Stimulated activated CD4-positive, alpha-beta T cell treated with anti-CD3 and anti-CD28 coated beads, Interleukin-1b, Interleukin-23, amount 100 ng/mL, for 1 hour (primary cell): ENCODE measurements at regions not wholly inside any gene's neighbourhood (a gene's known extent, or its start where the extent isn't known, plus 50 kb on each side); places are given as distances from the start of the nearest gene placed in this dataset.

Experiments used
- DNase-seq, 2 donors: peaks; one replicate each; pipeline ENCODE4 v3.0.0-alpha.2; 2020; ENCODE audit warnings: low read depth in 2 of 2

DNA sequence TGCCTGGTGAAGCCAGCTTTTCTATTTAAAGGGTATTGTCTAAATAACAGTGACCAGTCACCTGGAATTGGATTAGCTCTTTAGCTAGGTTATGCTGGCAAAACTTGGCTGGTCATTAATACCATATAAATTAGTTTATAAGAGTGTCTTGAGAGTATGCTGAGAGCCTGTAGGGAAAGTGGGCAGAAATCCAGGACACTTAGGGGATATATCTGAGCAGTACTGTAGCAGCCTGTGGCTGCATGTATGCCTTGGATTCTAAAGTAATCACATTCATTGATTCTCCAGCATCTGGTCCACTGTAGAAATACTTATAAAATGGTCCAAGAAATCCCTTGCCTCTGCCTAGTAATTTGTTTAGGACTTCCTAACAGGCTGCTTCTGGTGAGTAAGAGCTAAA, 288.9 kb upstream of the DMAC1 start:
- DNase-seq: no peak

DNA sequence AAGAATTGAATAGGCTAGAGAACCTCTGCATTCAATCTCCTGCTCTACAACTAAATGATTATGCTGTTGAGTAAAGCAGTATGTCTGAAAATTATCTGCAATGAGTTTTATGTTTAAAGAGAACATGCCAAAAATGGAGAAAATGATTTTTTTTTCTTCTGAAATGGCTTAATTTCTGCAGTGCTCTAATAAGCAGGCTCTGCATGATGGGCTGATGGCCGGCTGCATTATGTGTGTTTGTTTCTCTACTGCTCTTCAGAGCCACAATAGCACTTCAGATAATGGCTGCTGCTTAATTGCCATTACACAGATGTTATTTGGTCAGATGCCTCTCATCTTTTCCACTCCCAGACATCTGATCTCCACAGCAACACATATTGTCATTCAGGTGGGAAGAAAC, 286.4 kb upstream of the DMAC1 start:
- DNase-seq: no peak

DNA sequence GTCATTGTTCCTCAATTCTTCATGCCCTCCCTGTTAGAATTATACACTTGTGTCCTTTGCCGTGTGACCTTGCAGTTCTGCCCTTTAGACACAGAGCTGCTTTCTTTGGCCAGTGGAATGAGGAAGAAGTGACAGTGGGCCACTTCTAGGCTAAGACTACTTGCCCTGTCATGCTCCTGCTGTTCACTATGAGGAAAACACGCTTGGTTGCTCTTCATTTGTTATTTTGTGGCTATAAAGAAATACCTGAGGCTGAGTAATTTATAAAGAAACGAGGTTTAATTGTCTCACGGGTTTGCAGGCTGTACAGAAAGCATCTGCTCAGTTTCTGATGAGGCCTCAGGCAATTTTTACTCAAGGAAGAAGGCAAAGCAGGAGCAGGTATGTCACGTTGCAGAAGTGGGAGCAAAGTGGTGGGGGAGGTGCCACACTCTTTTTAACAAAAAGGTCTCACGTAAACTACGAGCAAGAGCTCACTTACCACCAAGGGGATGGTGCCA, 279.1 kb upstream of the DMAC1 start:
- no peak for DNase-seq

DNA sequence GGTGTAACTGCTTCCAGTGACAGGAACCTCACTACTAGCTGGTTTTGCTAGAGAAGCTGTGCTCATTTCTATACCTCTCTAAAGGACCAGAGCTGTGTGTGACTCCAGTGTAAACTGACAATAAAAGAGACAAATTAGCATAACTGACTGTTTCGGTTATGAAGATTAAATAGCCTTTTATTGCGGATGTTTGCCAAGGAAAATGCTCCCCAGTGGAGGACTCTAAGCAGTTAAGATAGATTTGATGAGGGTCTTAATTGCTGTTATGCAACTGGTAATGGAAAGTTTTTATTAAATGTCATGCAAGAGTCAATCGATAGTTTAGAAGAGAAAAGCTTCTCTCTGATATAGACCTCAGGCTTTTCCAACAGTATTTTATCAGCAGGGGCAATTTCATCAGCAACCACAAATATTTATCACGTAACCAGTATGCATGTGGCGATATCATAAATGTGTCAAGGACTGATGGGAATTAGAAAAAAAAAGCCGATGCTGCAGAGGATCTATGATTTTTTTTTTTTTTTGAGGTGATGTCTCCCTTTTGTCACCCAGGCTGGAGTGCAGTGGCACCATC, 275.2 kb upstream of the DMAC1 start:
- DNase-seq: no peak

DNA sequence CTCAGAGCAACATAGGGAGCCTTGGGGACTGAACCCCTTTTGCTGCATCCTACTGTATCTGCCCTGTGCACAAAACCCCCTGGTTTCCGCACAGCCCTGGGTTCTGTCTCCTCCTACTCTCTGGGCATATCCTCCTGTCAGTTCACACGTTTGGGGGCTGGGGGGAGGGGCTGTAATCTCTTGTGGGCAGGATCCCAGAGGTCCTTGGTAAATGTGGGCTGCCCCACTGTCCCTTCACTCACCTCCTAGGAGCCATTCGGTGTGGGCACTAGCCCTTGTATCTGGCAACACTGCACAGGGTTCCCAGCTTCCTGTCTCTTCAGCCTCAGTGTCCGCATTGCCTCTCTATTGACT, 271.8 kb upstream of the DMAC1 start:
- DNase-seq: no peak

DNA sequence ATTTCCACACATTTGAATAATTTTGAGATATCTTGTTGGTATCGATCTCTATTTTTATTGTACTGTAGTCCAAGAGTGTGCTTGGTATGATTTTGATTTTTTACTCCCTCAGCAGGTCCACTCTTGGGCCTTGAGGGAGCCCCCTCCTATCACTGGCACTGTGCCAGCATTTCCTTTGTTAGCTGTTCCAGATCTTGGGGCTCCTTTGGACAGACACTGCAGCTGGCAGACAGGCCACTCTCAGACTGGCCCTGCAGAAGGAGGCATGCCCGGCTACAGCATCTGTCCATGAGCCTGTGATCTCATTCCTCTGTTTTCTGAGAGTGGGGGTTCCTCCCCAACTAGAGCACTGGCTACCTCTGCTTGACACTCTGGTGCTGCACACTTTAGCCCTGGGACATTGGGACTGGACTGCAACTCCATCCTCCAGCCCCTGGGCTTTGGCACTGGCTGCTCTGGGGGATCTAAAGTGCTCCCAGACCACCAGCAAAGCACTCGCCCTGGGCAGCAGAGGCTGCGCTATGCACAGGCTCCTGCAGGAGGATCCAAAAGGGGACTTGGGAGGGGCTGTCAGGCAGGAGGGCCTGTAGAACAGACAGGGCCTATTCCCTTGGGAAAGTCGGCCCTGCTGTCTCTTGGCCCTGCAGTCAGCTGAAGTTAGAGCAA, 271.3 kb upstream of the DMAC1 start:
- DNase-seq: no peak

DNA sequence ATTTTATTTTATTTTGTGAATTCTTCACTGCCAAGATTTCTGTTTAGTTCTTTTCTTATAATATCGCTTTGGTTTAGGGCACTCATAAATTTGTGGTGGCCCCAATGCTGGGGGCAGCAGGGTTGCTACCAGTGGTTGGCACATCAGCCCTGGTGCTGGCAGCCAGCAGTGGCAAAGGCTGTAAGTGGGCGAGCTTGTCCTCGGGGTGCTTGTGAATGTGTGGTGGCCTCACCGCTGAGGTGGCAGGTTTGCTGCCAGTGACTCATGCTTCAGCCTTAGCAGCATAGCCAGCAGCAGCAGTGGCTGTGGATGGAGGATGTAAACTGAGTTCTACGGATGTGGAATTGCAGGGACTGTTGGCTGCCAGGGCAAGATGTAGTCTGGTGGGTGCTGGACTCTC, 262.9 kb upstream of the DMAC1 start:
- no peak for DNase-seq

DNA sequence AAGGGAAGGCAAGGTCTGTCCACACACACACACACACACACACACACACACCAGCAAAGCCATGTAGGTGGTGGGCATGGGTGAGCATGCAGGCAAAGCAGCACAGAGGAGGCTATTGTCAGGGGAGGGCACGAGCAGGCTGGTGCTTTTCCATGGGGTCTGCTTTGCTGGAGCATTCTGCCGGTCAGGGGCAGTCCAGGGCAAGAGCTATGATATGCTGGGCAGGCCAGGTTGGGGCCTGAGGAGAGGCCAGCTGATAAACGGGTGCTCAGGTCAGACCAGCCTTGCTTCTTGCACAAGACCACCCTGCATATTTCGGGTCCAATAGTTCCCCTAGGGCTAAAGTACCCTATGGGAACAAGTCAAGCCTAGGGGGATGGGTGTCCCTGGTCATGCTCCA, 253.9 kb upstream of the DMAC1 start:
- no peak for DNase-seq

DNA sequence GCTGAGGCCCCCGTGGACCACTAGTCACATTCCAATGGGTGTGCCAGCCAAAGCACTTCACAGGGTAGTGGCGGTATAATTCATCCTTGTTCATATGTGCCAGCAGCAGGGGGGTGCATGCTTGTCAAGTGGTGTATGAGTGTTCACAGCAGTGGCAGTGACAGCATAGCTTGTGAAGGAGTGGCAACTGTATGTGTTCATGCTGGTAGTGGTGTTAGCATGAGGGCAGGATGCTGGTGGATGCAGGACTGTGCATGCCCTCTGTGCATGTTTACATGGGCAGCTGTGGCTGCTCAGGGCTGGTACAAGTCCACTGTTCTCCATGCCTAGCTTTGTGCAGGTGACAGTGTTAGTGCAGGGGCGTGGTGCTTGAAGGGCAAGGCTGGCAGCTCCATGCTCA, 253.4 kb upstream of the DMAC1 start:
- DNase-seq: no peak

DNA sequence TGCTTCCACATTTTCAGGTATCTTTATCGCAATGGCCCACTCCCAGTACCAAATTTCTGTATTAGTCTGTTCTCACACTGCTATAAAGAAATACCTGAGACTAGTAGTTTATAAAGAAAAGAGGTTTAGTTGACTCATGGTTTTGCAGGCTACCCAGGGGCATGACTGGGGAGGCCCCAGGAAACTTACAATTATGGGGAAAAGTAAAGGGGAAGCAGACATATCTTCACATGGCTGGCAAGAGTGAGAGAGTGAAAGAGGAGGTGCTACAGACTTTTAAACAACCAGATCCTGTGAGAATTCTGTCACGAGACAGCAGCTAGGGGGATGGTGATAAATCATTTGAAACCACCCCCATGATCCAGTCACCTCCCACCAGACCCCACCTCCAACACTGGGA, 238.2 kb upstream of the DMAC1 start:
- DNase-seq: no peak

DNA sequence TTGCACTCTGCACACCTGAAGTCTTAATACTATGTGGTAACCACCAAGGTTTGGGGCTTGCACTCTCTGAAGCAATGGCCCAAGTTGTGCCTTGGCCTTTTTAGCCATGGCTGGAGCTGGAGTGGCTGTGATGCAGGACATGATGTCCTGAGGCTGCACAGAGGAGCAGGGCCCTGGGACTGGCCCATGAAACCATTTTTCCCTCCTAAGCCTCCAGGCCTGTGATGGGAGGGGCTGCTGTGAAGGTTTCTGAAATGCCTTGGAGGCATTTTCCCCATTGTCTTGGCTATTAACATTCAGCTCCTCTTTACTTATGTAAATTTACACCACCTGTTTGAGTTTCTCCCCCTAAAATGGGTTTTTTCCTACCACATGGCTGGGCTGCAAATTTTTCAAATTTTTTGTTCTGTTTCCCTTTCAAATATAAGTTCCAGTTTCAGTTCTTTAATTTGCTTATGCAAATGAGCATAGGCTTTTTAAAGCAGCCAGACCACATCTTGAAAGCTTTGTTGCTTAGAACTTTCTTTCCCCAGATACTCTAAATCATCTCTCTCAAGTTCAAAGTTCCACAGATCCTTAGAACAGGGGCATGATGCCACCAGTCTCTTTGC, 237.4 kb upstream of the DMAC1 start:
- DNase-seq: no peak

DNA sequence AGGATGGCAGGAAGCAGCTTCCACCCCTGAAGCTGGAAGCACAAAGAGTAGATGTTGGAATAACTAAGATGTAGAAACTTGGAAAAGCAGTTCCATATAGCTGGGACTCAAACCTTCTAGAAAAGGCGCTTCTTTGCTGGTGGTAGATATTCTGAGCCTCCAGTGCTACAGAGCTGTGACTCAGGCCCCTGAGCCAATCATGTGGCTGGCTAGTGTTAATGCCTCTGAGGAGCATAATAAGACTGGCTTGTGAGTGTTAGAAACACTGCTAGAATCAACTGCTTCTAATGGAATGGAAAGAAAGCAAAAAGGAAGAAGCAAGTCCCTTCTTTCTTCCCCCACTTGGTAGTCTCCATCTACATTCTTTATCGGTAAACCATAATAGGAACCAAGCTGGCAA, 234.2 kb upstream of the DMAC1 start:
- no peak for DNase-seq

DNA sequence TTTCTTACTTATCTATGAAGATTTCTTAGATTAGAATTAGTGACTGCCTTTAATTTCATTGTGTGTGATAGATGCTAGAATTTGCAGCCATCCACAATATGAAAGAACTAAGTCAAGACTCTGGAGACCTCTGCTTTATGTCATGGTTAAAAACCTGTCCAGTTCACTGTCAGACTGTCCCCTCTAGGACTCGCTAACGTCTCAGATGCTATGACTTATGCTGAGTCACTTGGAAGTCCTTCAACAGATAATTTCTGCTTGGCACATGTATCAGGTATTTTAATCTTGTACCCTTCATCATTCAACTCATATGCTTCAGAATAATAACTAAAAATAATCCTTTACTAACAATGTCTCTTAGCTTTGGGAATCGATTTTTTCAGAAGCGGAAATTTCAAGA, 230.5 kb upstream of the DMAC1 start:
- DNase-seq: no peak

DNA sequence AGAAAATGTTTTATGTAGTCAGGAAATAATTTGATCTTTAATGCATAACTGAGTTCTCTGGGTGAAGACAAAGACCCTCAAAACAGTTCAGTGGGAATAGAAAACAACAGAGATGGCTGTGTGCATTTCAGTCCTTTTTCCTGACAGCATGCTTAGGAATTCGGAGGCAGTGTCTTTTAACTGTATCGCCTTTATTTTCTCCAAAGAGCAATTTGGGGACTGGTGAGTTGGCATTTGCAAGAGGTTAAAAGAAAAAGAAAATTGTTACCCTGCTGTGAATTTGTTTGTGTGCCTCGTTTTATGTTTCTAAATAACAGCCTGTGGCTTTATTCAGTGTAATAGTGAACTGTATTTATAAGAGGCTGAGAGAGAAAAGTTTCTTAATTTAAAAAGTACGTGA, 227.8 kb upstream of the DMAC1 start:
- DNase-seq: no peak

DNA sequence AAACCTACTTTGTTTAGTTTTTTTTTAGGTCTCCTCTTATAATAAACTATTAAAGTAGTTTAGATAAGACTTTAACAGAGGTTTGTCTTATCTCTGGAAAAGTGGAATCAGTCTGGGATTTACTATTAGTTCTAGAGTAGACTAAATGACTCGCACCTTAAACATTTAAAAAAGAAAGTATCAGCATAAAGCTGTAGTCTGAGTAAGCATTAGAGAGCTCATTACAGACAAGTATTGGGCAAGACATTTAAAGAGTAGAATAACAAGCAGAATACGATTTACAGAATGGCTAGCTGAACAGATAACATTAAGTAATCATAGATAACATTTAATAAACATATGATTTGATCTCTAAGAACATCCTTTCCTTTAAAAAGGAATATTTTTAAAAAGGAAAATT, 226.0 kb upstream of the DMAC1 start:
- no peak for DNase-seq

DNA sequence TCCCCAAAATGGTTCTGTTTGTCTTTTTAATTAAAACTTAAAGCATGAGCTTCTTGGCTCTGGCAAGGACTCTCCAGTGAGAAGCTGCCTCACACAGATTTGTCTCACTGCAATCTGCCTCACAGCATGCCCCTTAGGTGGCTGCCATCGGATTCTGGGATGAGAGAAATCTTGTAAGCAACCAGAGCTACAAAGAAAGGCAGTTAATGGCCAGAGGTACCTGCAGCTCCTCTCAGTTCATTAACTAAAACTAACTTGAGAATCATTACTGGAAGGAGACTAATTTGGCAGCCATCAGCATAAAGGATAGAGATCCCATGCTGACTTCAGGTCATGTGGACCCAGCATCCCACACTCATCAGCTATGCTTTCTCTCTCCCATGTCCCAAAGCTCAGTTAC, 220.6 kb upstream of the DMAC1 start:
- DNase-seq: no peak

DNA sequence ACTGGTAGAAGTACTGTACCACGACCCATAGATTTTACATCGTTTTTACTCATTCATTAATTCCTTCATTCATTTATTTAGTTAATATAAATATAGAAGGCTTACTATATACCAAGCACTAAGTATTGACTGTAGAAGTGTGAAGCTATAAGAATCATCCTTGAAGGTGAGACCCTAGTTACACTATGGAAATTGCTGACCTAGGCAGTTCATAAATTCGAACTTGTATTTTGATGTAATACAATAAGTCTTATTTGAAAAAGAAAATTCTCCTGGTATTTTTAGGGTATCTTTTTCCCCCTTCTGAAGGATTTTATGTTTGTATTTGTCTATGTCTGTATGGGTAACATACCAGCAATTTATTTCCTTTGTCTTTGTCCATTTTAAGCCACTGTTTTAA, 220.1 kb upstream of the DMAC1 start:
- no peak for DNase-seq

DNA sequence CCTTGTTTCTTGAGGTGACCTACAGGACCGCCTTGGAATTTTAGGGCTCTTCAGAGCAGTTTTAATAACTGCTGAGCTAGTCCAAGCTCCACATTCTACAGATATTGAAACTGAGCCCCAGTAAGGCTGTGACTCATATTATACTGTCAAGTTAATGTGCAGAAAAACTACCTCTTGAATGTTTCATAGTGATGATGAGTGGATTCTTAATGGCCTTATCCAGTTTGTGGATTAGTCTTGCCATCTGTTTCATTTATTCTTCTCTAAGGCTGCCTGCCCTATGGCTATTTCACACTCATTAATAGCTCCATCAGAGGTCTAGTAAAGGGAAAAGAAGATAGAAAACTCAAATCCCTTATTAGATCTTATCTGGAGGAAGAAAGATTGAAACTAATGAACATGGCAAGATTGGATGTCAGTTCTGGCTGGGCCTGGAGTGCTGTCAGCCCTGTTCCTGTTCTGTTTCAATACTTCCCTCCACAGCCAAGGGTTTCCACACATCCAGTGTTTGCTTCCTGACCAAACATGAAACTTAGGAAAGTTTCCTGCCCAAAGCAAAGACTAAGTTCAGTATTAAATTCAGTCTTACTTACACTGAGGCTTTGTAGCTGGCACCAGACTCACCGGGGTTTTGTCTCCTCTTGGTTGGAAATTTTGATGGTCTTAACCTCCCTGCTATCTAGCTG, 215.6 kb upstream of the DMAC1 start:
- DNase-seq: no peak

DNA sequence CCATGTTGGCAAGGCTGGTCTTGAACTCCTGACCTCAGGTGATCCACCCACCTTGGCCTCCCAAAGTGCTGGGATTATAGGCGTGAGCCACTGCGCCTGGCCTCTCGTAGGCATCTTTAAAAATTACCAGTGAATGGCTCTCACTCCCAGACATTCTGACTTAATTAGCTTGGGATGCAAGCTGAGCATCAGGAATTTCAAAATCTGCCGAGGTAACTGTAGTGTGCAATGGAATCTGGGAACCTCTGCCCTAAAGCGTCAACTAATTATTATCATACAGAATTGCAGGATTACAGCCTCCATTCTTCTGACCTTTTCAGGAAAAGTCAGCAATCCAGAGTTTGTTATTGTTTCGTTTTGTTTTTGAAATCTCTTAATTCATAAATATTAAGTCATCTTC, 213.4 kb upstream of the DMAC1 start:
- DNase-seq: no peak

DNA sequence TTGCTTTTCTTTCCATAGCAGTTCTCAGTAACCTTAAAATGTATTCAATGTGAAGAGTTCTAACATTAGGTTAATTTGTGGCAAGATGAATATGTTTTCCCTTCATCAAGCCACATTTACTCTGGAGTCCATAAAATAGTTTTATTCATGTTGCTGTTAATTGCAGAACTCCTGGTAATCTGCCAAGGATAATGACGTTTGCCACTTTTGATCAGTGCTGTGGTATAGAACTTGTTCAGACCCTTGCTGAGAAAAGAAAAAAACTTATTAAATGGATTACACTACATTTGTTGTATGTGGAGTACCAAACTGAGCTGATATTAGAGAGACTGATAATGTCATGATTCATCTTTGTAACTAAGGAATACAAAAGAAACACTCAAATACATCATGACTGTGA, 212.4 kb upstream of the DMAC1 start:
- no peak for DNase-seq

DNA sequence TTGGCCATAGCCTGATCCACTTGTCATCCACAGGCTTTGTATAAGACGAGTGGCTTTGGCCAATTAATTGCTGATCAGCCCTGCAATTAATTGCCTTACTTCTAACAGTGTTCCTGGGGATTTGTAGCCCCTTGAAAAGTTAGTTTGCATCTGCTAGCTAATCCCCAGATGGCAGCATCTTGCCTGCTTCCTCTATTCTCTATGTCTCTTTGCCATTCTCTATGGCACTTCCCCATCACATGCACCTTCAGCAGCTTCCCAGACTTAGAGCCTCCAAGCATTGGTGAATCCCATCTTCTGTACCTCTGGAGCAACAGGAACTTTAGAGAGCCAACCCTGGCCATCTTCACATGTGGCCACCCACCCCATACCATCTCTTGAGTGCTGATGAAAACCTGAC, 197.0 kb upstream of the DMAC1 start:
- DNase-seq: no peak

DNA sequence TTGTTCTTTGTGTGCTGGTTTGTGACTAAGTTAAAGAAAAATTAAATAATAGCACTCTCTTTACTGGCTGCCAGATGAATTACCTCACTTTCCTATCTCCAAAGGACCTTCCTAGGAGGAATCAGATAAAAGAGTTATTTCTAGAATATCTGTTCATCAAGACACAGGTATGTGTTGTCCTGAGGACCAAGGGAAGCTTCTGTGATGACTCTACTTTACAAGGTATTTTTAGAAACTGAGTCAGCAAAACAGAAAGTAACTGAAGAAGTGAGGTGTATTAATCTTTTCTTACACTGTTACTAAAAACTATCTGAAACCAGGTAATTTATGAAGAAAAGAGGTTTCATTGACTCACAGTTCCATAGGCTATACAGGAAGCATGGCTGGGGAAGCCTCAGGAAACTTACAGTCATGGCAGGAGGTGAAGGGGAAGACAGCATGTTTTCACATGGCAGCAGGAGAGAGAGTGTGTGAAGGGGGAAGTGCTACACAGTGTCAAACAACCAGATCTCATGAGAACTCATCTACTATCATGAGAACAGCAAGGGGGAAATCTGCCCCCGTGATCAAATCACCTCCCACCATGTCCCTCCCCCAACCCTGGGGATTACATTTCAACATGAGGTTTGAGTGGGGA, 189.2 kb upstream of the DMAC1 start:
- no peak for DNase-seq

DNA sequence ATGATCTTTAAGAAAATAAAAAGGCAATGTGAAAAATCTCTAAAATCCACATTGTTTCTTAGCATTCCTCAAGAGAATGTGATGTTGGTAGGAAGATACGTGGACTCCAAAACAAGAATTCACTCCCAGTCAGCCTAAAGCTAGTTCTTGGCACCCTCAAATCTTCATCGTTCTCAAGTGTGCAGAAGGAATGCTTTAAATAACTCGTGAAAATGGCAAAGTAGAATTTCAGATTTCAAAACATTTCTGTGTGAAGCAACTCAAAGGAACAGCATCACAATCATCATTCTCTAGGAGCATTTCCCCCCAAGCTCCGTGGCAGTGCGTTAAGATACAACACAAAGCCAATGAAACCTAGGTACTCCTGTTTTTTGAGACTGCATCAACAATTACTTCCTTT, 185.1 kb upstream of the DMAC1 start:
- DNase-seq: no peak
